Thyroid gland (tissue), 4 donors: ENCODE measurements at regions not wholly inside any gene's neighbourhood (a gene's known extent, or its start where the extent isn't known, plus 50 kb on each side); places are given as distances from the start of the nearest gene placed in this dataset.

Experiments
- CTCF ChIP-seq, 6 experiments: fragments of 200-600 bp in 3 of 6; fragments of 450-650 bp in 3 of 6; sonication (generic) in 3 of 6; IDR thresholded peaks; one replicate each; pipeline ENCODE4 v1.5.1; 2016 to 2019; ENCODE audit warnings: antibody characterized with exemption in 6 of 6, mild to moderate bottlenecking in 2 of 6, inconsistent platforms in 1 of 6, moderate library complexity in 1 of 6
- POLR2A ChIP-seq, 2 donors: fragments of 450-650 bp; IDR thresholded peaks; one replicate each; pipeline ENCODE4 v1.6.1; 2017; ENCODE audit warnings: antibody characterized with exemption in 2 of 2, mild to moderate bottlenecking in 2 of 2, moderate library complexity in 1 of 2

GRCh38 chr11:33605703-33606102 lies 94.9 kb downstream of the C11orf91 start:
- TF ChIP-seq POLR2A (IDR thresholded peaks at IDR 0.05) = no peak
- no peak for TF ChIP-seq CTCF (IDR thresholded peaks at IDR 0.05)
